HEK293T (cell line): ENCODE measurements at regions not wholly inside any gene's neighbourhood (a gene's known extent, or its start where the extent isn't known, plus 50 kb on each side); places are given as distances from the start of the nearest gene placed in this dataset.

Source experiments
- ARNT ChIP-seq: fragments of 450-650 bp; IDR thresholded peaks from 2 replicates; pipeline ENCODE4 v1.6.1; 2017; ENCODE audit warnings: mild to moderate bottlenecking
- BHLHE40 ChIP-seq: fragments of 450-650 bp; IDR thresholded peaks from 2 replicates; pipeline ENCODE4 v1.6.1; 2016; ENCODE audit warnings: mild to moderate bottlenecking, moderate library complexity, borderline replicate concordance
- ELF4 ChIP-seq: fragments of 450-650 bp; IDR thresholded peaks from 2 replicates; pipeline ENCODE4 v1.6.1; 2017; ENCODE audit warnings: antibody characterized with exemption
- FOXA1 ChIP-seq: fragments of 450-650 bp; IDR thresholded peaks from 2 replicates; pipeline ENCODE4 v1.6.1; 2016; ENCODE audit warnings: mild to moderate bottlenecking
- FOXK2 ChIP-seq: fragments of 450-650 bp; IDR thresholded peaks from 2 replicates; pipeline ENCODE4 v1.6.1; 2016; ENCODE audit warnings: mild to moderate bottlenecking
- FOXM1 ChIP-seq: fragments of 450-650 bp; IDR thresholded peaks from 2 replicates; pipeline ENCODE4 v1.6.1; 2017; ENCODE audit warnings: mild to moderate bottlenecking, borderline replicate concordance
- HDGF ChIP-seq: fragments of 450-650 bp; IDR thresholded peaks from 2 replicates; pipeline ENCODE4 v1.6.1; 2017; ENCODE audit warnings: antibody characterized with exemption, borderline replicate concordance
- L3MBTL2 ChIP-seq: fragments of 450-650 bp; conservative IDR thresholded peaks from 2 replicates; pipeline ENCODE4 v1.6.1; 2016; ENCODE audit warnings: mild to moderate bottlenecking
- SP1 ChIP-seq: fragments of 450-650 bp; IDR thresholded peaks from 2 replicates; pipeline ENCODE4 v1.6.1; 2017
- SUZ12 ChIP-seq: fragments of 450-650 bp; IDR thresholded peaks from 2 replicates; pipeline ENCODE4 v1.6.1; 2016; ENCODE audit warnings: mild to moderate bottlenecking
- TARDBP ChIP-seq: fragments of 450-650 bp; IDR thresholded peaks from 2 replicates; pipeline ENCODE4 v1.6.1; 2016
- ZNF384 ChIP-seq: fragments of 450-650 bp; IDR thresholded peaks from 2 replicates; pipeline ENCODE4 v1.6.1; 2016
- TF ChIP-seq, protein P1 (sequence below): fragments of 450-650 bp; IDR thresholded peaks from 2 replicates; pipeline ENCODE4 v1.6.1; 2016

DNA sequence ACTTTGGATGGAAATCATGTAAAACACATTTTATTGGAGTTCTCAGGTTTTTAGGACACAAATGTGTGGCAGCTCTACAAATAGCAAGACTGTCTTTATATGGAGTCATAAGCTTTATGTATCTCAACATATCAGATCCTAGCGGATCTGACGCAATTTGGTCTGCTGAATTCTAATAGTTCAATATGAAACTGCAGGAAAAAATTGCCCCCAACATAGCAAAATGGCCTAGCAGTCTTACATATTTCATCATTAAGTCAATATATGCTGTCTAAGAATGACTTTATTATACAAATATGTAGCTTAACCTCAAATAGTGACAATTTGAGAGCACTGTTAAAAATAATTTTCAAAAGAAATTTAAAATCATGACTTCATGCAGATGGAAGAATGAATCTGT lies 244.3 kb downstream of the TAF11L14 start:
- TF ChIP-seq FOXM1 (no peak), SP1 (no peak), TARDBP (no peak), ARNT (no peak), ELF4 (no peak), FOXA1 (no peak), ZNF384 (no peak), FOXK2 (no peak), L3MBTL2 (no peak), HDGF (no peak), BHLHE40 (no peak), SUZ12 (no peak)
- TF ChIP-seq, protein P1, sequence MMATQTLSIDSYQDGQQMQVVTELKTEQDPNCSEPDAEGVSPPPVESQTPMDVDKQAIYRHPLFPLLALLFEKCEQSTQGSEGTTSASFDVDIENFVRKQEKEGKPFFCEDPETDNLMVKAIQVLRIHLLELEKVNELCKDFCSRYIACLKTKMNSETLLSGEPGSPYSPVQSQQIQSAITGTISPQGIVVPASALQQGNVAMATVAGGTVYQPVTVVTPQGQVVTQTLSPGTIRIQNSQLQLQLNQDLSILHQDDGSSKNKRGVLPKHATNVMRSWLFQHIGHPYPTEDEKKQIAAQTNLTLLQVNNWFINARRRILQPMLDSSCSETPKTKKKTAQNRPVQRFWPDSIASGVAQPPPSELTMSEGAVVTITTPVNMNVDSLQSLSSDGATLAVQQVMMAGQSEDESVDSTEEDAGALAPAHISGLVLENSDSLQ: no peak
